K562 (cell line): ENCODE measurements at regions not wholly inside any gene's neighbourhood (a gene's known extent, or its start where the extent isn't known, plus 50 kb on each side); places are given as distances from the start of the nearest gene placed in this dataset.
A peak's percentile ranks its signal among the peaks of the same experiment; 100 is the strongest.

Experiments used
- ATAC-seq: fragments of 200-7000 bp; cut with Tn5 transposase; 3 replicates; pipeline ENCODE4 v1.9.1; 2020; ENCODE audit warnings: moderate library complexity
- BruUV-seq: library from RNA; stranded (reverse); fragments of 400-500 nt; replicated peaks from 2 replicates; lab custom pipeline; 2021; lab: Mats Ljungman, UMichigan
- CTCF ChIA-PET: fragments of 300-600 bp; formaldehyde crosslinking; extraction: SDS; loops from one replicate; lab custom pipeline; 2021; ENCODE audit warnings: low intra/inter-chr PET ratio; lab: Yijun Ruan, JAX
- POLR2A ChIA-PET: fragments of 300-600, 350-650 bp; sonication (Branson Sonifier 250); formaldehyde crosslinking; extraction: SDS; loops from one replicate; lab custom pipeline; 2021; ENCODE audit warnings: antibody characterized with exemption, inconsistent platforms; lab: Yijun Ruan, JAX
- DNase-seq, 4 experiments: peaks; one replicate each; pipeline versions ENCODE4 v3.0.0 to v3.0.0-alpha.2; 2011 to 2018; ENCODE audit warnings: low spot score in 3 of 4, mixed read lengths in 3 of 4; ENCODE audit errors: extremely low read depth in 1 of 4
- FAIRE-seq: peaks from 2 replicates; lab custom pipeline; 2011; peaks lifted over from hg19 to GRCh38; lab: Jason Lieb, UNC
- H2AFZ ChIP-seq: 2 replicates; pipeline ENCODE4 v1.6.0; 2011; ENCODE audit warnings: low read depth, low read length, control low read depth, inconsistent platforms
- H3K27ac ChIP-seq: fragments of 200-600 bp; 3 replicates; pipeline ENCODE4 v1.8.0; 2011; ENCODE audit warnings: low read depth, mild to moderate bottlenecking, control low read depth, inconsistent platforms, low read length, moderate library complexity, mixed read lengths; ENCODE audit errors: extremely low read depth
- H3K27me3 ChIP-seq, 2 experiments: fragments of 300-600 bp in 1 of 2; 2 replicates in 1 of 2; 3 replicates in 1 of 2; pipeline versions ENCODE4 v1.6.0 to v1.8.0; 2011; ENCODE audit warnings: inconsistent platforms in 2 of 2, low read length in 2 of 2, mild to moderate bottlenecking in 1 of 2, mixed read lengths in 1 of 2, moderate library complexity in 1 of 2; ENCODE audit not compliant: control insufficient read depth in 2 of 2, insufficient read depth in 2 of 2
- H3K36me3 ChIP-seq: fragments of 300-600 bp; 3 replicates; pipeline ENCODE4 v1.8.0; 2011; ENCODE audit warnings: mild to moderate bottlenecking, low read length, inconsistent platforms; ENCODE audit not compliant: control insufficient read depth, insufficient read depth
- H3K4me1 ChIP-seq, 2 experiments: fragments of 200-600 bp in 1 of 2; replicated peaks in 1 of 2; 2 replicates in 1 of 2; 3 replicates in 1 of 2; pipeline versions ENCODE4 v1.5.1 to v1.8.0; 2011; ENCODE audit warnings: inconsistent platforms in 2 of 2, low read length in 2 of 2, mild to moderate bottlenecking in 1 of 2, mixed read lengths in 1 of 2, moderate library complexity in 1 of 2; ENCODE audit not compliant: control insufficient read depth in 2 of 2, insufficient read depth in 2 of 2
- H3K4me2 ChIP-seq: 2 replicates; pipeline ENCODE4 v1.6.1; 2011; ENCODE audit warnings: low read length, control low read depth, inconsistent platforms, mixed read lengths; ENCODE audit not compliant: insufficient read depth
- H3K4me3 ChIP-seq: fragments of 200-600 bp; sonication (generic), shearing (Covaris generic); 2 replicates; pipeline ENCODE4 v1.5.1; 2016; ENCODE audit warnings: control low read depth, inconsistent platforms
- H3K79me2 ChIP-seq: fragments of 200-600 bp; 3 replicates; pipeline ENCODE4 v1.8.0; 2011; ENCODE audit warnings: low read length, inconsistent platforms; ENCODE audit not compliant: control insufficient read depth, insufficient read depth
- H3K9ac ChIP-seq, 2 experiments: 2 replicates each; pipeline versions ENCODE4 v1.6.0 to v1.6.1; 2011; ENCODE audit warnings: low read depth in 2 of 2, low read length in 2 of 2, control low read depth in 1 of 2, inconsistent platforms in 1 of 2, mild to moderate bottlenecking in 1 of 2, mixed read lengths in 1 of 2; ENCODE audit not compliant: insufficient read depth in 1 of 2
- H3K9me1 ChIP-seq: one replicate; pipeline ENCODE4 v1.6.0; 2011; ENCODE audit warnings: inconsistent platforms, mild to moderate bottlenecking, low read length, moderate library complexity; ENCODE audit not compliant: control insufficient read depth, insufficient read depth
- H3K9me3 ChIP-seq: replicated peaks from 2 replicates; pipeline ENCODE4 v1.5.1; 2011; ENCODE audit warnings: low read depth, low read length, inconsistent platforms; ENCODE audit not compliant: control insufficient read depth, insufficient read depth
- H4K20me1 ChIP-seq: replicated peaks from 2 replicates; pipeline ENCODE4 v1.6.1; 2011; ENCODE audit warnings: low read length, inconsistent platforms, mixed read lengths; ENCODE audit not compliant: control insufficient read depth, insufficient read depth
- HDGF ChIP-seq: fragments of 450-650 bp; IDR thresholded peaks from 2 replicates; pipeline ENCODE4 v1.6.1; 2016
- HMGN3 ChIP-seq: IDR thresholded peaks from 2 replicates; pipeline ENCODE4 v1.6.1; 2011; ENCODE audit warnings: borderline replicate concordance, low read depth, mild to moderate bottlenecking, mixed read lengths, low read length; ENCODE audit not compliant: insufficient read length; ENCODE audit errors: extremely low read depth
- HNRNPUL1 ChIP-seq: fragments of 200-400 bp; formaldehyde crosslinking; IDR thresholded peaks from 2 replicates; pipeline ENCODE4 v1.6.1; 2017; ENCODE audit warnings: low read length
- OTX1 ChIP-seq: fragments of 450-650 bp; formaldehyde crosslinking; IDR thresholded peaks from 2 replicates; pipeline ENCODE4 v1.4.0; 2022; ENCODE audit warnings: mild to moderate bottlenecking
- ZSCAN32 ChIP-seq: fragments of 450-650 bp; formaldehyde crosslinking; IDR thresholded peaks from 2 replicates; pipeline ENCODE4 v1.4.0; 2020; ENCODE audit warnings: mild to moderate bottlenecking, moderate library complexity
- WGBS: fragments of 100-300 bp; shearing (Covaris generic); methylation state at CpG from one replicate; pipeline ENCODE4 v1.1.6; 2016; ENCODE audit warnings: low coverage, mixed read lengths; ENCODE audit not compliant: insufficient coverage; ENCODE audit errors: missing lambda C conversion rate; 5-methylcytosine and 5-hydroxymethylcytosine counted together
- in situ Hi-C: fragments of 300-500 bp; cut with MboI; formaldehyde crosslinking; loops from 4 replicates; pipeline ENCODE4 v1.15.0; 2018; ENCODE audit warnings: inconsistent platforms, mixed read lengths
- intact Hi-C: fragments of 100-400 bp; cut with micrococcal nuclease; formaldehyde crosslinking; loops from 2 replicates; pipeline ENCODE4 v1.14.2; 2022
- TF ChIP-seq, protein P1 (sequence below): fragments of 200-800 bp; sonication (Bioruptor generic); IDR thresholded peaks from 2 replicates; pipeline ENCODE4 v1.6.1; 2016; ENCODE audit warnings: missing genetic modification characterization, missing compliant biosample characterization
- TF ChIP-seq, protein P2 (sequence below): fragments of 250-450 bp; sonication (Bioruptor Pico); IDR thresholded peaks from 2 replicates; pipeline ENCODE4 v1.5.0; 2021; ENCODE audit warnings: mild to moderate bottlenecking, moderate library complexity
- TF ChIP-seq, protein P3 (sequence below): fragments of 450-650 bp; IDR thresholded peaks from 2 replicates; pipeline ENCODE4 v1.6.1; 2016; ENCODE audit warnings: low read depth, mild to moderate bottlenecking, moderate library complexity

DNA sequence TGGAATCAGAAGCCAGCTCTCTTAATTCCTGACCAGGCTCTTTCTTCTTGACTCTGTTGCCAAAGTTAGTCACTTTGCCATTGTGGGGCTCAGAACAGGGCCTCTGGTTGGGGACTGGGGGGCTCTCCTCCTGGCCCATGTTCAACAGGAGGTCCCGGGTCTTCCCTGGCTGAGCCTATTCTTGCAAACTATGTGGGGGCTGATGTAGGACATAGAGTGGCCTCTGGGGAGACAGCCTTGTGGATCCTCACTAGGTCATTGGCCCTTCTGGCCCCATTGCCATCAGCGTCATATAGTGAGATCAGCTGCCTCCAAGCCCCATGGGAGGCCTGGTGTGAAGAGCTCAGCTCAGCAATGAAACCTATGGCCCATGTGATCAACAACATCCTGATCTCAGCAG is 77.6 kb upstream of the LEP start (continued):
- TF ChIP-seq, protein P1, sequence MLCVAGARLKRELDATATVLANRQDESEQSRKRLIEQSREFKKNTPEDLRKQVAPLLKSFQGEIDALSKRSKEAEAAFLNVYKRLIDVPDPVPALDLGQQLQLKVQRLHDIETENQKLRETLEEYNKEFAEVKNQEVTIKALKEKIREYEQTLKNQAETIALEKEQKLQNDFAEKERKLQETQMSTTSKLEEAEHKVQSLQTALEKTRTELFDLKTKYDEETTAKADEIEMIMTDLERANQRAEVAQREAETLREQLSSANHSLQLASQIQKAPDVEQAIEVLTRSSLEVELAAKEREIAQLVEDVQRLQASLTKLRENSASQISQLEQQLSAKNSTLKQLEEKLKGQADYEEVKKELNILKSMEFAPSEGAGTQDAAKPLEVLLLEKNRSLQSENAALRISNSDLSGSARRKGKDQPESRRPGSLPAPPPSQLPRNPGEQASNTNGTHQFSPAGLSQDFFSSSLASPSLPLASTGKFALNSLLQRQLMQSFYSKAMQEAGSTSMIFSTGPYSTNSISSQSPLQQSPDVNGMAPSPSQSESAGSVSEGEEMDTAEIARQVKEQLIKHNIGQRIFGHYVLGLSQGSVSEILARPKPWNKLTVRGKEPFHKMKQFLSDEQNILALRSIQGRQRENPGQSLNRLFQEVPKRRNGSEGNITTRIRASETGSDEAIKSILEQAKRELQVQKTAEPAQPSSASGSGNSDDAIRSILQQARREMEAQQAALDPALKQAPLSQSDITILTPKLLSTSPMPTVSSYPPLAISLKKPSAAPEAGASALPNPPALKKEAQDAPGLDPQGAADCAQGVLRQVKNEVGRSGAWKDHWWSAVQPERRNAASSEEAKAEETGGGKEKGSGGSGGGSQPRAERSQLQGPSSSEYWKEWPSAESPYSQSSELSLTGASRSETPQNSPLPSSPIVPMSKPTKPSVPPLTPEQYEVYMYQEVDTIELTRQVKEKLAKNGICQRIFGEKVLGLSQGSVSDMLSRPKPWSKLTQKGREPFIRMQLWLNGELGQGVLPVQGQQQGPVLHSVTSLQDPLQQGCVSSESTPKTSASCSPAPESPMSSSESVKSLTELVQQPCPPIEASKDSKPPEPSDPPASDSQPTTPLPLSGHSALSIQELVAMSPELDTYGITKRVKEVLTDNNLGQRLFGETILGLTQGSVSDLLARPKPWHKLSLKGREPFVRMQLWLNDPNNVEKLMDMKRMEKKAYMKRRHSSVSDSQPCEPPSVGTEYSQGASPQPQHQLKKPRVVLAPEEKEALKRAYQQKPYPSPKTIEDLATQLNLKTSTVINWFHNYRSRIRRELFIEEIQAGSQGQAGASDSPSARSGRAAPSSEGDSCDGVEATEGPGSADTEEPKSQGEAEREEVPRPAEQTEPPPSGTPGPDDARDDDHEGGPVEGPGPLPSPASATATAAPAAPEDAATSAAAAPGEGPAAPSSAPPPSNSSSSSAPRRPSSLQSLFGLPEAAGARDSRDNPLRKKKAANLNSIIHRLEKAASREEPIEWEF (CRISPR knock-in tag): no peak
- no peak for TF ChIP-seq HDGF

DNA sequence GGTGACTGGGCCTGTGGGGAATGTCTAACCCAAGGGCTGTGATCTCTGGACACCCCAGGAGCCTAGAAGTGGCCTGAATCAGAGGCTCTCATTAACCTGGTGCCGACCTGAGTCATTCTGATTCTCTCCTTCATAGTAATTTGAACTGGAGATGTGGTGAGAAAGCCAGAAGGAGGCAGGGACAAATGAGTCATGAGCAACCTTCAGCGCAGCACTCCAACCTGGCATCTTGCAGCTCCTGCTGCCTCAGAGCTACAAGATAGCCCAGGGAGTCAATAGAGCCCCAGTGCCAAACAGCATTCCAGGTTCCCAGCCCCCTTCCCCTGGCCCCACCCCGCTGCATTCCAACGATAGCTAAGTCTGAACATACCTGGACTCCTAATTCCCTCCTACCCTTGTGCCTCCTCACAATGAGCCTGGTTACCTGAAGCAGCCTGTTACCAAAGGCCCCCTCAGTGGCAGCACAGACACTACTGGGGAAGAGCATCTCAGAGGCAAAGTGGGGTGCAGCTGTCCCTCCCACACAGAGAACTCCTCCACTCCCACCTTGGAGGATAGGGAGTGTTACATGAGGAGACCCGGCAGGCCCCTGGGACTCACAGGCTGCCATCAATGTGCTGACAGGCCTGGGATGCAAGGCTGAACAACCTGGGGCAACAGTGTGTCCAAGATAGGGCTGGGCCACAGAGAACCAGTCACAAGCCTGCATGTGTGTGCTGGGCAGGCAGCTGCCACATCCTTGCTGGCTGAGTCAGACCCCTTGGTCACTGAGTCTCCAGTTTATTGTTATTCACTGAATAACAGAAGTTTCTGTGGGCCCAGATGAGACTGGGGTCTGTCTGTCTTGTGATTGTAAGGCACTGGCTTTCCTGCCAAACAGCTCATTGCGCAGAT is 76.8 kb upstream of the LEP start:
- no peak for ATAC-seq
- CTCF ChIA-PET: no interaction called here
- TF ChIP-seq HMGN3: no peak
- no peak for TF ChIP-seq HNRNPUL1
- TF ChIP-seq, protein P2, sequence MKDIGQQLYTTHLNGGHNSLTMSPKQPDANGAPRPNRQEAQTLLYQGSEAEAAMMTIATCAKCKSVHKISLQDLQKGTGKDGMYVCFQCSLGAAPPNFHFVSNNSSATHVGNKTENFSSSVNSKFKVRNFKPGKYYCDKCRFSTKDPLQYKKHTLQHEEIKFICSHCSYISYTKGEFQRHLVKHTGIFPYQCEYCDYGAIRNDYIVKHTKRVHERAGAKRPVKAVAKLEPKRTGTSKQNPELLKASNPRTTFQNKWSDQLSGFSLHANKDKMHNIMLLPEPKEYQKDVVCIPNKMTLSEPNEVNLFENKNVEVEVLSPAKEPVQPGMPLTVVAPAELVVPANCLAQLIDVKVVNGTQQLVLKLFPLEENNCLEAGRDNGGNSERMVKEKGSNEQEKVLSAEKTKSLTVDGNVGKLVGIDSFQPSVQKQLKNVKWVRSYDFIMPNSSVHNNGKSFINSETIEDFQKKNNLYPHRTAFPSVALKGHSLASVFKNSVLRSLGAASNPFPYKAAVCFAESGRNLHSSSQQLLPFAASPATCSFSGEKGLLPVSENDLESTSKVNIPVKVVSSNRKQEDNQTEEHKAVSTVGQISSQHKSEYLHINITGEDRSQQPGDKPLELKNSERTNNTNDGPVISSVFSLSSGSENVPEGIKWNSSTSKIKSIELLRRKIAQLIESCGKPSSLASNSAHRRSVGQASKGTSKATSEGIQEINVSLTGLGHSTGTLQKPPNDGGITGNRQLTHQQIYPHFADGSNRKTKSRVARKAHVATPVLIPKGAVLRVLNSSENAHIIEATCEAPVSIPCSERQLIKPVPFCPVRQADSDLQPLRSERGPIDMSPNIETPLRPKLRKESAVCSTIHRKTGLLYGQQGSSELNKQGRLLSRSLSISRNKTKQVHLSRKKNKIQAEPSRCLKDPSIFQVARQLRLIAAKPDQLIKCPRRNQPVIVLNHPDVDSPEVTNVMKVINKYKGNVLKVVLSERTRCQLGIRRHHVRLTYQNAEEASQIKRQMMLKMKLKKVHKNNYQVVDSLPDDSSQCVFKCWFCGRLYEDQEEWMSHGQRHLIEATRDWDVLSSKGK (CRISPR knock-in tag): no peak
- TF ChIP-seq, protein P3, sequence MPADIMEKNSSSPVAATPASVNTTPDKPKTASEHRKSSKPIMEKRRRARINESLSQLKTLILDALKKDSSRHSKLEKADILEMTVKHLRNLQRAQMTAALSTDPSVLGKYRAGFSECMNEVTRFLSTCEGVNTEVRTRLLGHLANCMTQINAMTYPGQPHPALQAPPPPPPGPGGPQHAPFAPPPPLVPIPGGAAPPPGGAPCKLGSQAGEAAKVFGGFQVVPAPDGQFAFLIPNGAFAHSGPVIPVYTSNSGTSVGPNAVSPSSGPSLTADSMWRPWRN: no peak
- no peak for TF ChIP-seq ZSCAN32 (CRISPR knock-in tag)
- TF ChIP-seq OTX1 (CRISPR knock-in tag): no peak

More for the DNA sequence above, 76.8 kb upstream of the LEP start:
- POLR2A ChIA-PET: interaction anchor here (0.7 to 1.0 kb wide), 2 partner anchors 9 to 64 kb away, joined by 3 read pairs; no protein-coding TSS in a partner anchor
- peak; percentile 6 for FAIRE-seq
- intact Hi-C loops (no loop called here), in situ Hi-C loops (no loop called here)
- H3K27me3 ChIP-seq: peaks cover 44 to 73% of the 10 kb centered on the region in 2 experiments; a peak in 4 of 5 replicates
- no peaks in the 10 kb centered on the region for H3K79me2 ChIP-seq
- DNase-seq: no peak
- peaks cover 13% of the 10 kb centered on the region; the same call in 1 of the 2 replicates for H4K20me1 ChIP-seq
- 3% methylated on average over 6 of the region's 6 CpGs for WGBS
- H3K4me2 ChIP-seq: no peak overlapping the region
- no peak overlapping the region for H3K9ac ChIP-seq
- no peaks in the 10 kb centered on the region for H3K36me3 ChIP-seq
- H3K4me3 ChIP-seq: no peak overlapping the region
- H3K27ac ChIP-seq: no peak overlapping the region
- H3K4me1 ChIP-seq: peaks cover 0 to 24% of the 10 kb centered on the region in 2 experiments; a peak in 2 of 5 replicates
- H2AFZ ChIP-seq: no peak overlapping the region
- no TSS peak for BruUV-seq
- H3K9me3 ChIP-seq: no peaks in the 10 kb centered on the region
- peaks cover 4% of the 10 kb centered on the region for H3K9me1 ChIP-seq
